ENCODE measurements at regions not wholly inside any gene's neighbourhood (a gene's known extent, or its start where the extent isn't known, plus 50 kb on each side); places are given as distances from the start of the nearest gene placed in this dataset.

- intact Hi-C loops (cut with DNase I), result no loop called here
- no peak overlapping the region for H3K4me3 ChIP-seq
- no peaks in the 10 kb centered on the region for H3K9me3 ChIP-seq
- no peaks in the 10 kb centered on the region for H3K27me3 ChIP-seq
- no peaks in the 10 kb centered on the region for H3K4me1 ChIP-seq
- TF ChIP-seq POLR2AphosphoS5 (IDR thresholded peaks at IDR 0.05), result no peak
- TF ChIP-seq POLR2A (IDR thresholded peaks at IDR 0.05), result no peak
- no peak for TF ChIP-seq EP300 (IDR thresholded peaks at IDR 0.05)
- TF ChIP-seq CTCF (IDR thresholded peaks at IDR 0.05), result no peak
- no peak overlapping the region for H3K27ac ChIP-seq
- 12 to 45% methylated on average over 2 of the region's 2 CpGs for WGBS, 2 donors
- H3K36me3 ChIP-seq, result no peaks in the 10 kb centered on the region
- no peak for DNase-seq
These were observed 113.7 kb downstream of the ZNF281 start for GRCh38 chr1:200296091-200296661.

- H3K4me1 ChIP-seq, result no peaks in the 10 kb centered on the region
- intact Hi-C loops (cut with DNase I), result no loop called here
- no peak overlapping the region for H3K4me3 ChIP-seq
- H3K9me3 ChIP-seq, result no peaks in the 10 kb centered on the region
- WGBS, 2 donors, result 77 to 88% methylated on average over 2 of the region's 2 CpGs
- H3K27ac ChIP-seq, result no peak overlapping the region
- no peaks in the 10 kb centered on the region for H3K36me3 ChIP-seq
- TF ChIP-seq EP300 (IDR thresholded peaks at IDR 0.05) (no peak), POLR2A (IDR thresholded peaks at IDR 0.05) (no peak), CTCF (IDR thresholded peaks at IDR 0.05) (no peak), POLR2AphosphoS5 (IDR thresholded peaks at IDR 0.05) (no peak)
- no peak for DNase-seq
- no peaks in the 10 kb centered on the region for H3K27me3 ChIP-seq
These were observed 115.6 kb downstream of the ZNF281 start for GRCh38 chr1:200294241-200294640.

- 77 to 78% methylated on average over 2 of the region's 2 CpGs for WGBS, 2 donors
- Histone ChIP-seq H3K27me3 (no peaks in the 10 kb centered on the region), H3K4me3 (no peak overlapping the region), H3K27ac (no peak overlapping the region), H3K4me1 (no peaks in the 10 kb centered on the region), H3K36me3 (no peaks in the 10 kb centered on the region), H3K9me3 (no peaks in the 10 kb centered on the region)
- intact Hi-C loops (cut with DNase I), result no loop called here
- no peak for DNase-seq
- TF ChIP-seq EP300 (IDR thresholded peaks at IDR 0.05) (no peak), CTCF (IDR thresholded peaks at IDR 0.05) (no peak), POLR2AphosphoS5 (IDR thresholded peaks at IDR 0.05) (no peak), POLR2A (IDR thresholded peaks at IDR 0.05) (no peak)
These were observed 117.1 kb downstream of the ZNF281 start for GRCh38 chr1:200292699-200293098.

GRCh38 chr1:200291106-200291505 lies 118.7 kb downstream of the ZNF281 start:
- no peak overlapping the region for H3K4me3 ChIP-seq
- no peak for TF ChIP-seq EP300 (IDR thresholded peaks at IDR 0.05)
- no peak for TF ChIP-seq CTCF (IDR thresholded peaks at IDR 0.05)
- TF ChIP-seq POLR2A (IDR thresholded peaks at IDR 0.05), result no peak
- no peak for TF ChIP-seq POLR2AphosphoS5 (IDR thresholded peaks at IDR 0.05)
- H3K36me3 ChIP-seq, result no peaks in the 10 kb centered on the region
- intact Hi-C loops (cut with DNase I), result no loop called here
- H3K4me1 ChIP-seq, result no peaks in the 10 kb centered on the region
- DNase-seq, result no peak
- H3K27ac ChIP-seq, result no peak overlapping the region
- 66 to 79% methylated on average over 2 of the region's 2 CpGs for WGBS, 2 donors
- no peaks in the 10 kb centered on the region for H3K9me3 ChIP-seq
- H3K27me3 ChIP-seq, result no peaks in the 10 kb centered on the region
